ENCODE measurements at regions not wholly inside any gene's neighbourhood (a gene's known extent, or its start where the extent isn't known, plus 50 kb on each side); places are given as distances from the start of the nearest gene placed in this dataset.

DNA sequence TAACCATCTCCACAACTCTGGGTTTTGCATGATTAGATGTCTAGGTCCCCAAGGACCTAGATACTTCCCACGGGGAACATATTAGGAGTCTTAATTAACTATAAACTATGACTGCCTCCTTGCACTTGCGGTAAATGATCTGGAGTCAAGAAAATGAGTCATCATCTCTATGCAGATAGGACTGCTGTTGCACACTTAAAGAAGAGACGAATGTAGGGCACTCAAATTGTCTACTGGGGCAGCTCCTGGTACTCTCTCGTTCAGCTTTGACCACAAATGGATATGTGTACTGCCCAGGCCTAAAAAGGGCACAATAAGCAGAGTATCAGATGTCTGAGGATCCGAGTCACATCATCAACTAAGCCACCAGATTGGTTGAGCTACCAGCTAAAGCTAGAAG lies 1783.4 kb upstream of the AGA start:
- Histone ChIP-seq H2BK120ac (ENCODE audit: low read depth, low read length) (no peak overlapping the region), H3K4me3 (ENCODE audit: insufficient read depth, low read depth, low read length) (no peak overlapping the region), H3K9me3 (ENCODE audit: control insufficient read depth, insufficient read depth, low read length) (peaks cover 3% of the 10 kb centered on the region), H3K79me1 (ENCODE audit: low read depth in 1 of 2, low read length in 2 of 2) (no peaks in the 10 kb centered on the region), H3K56ac (ENCODE audit: extremely low read depth, insufficient read depth, low read length) (no peak overlapping the region), H4K8ac (ENCODE audit: low read depth in 2 of 2, low read length in 2 of 2) (no peak overlapping the region), H3K23ac (ENCODE audit: low read depth, low read length) (no peak overlapping the region), H4K20me1 (ENCODE audit: insufficient read depth, low read length) (no peaks in the 10 kb centered on the region), H3K4me2 (ENCODE audit: low read depth, low read length) (no peak overlapping the region), H2AK9ac (replicated peaks; ENCODE audit: low read depth, low read length, poor library complexity) (no peak overlapping the region), H2AK5ac (ENCODE audit: low read depth, low read length) (no peak overlapping the region), H3K18ac (ENCODE audit: low read depth, low read length) (no peak overlapping the region), H3K27me3 (ENCODE audit: control insufficient read depth, insufficient read depth, low read length) (no peaks in the 10 kb centered on the region), H3K14ac (replicated peaks; ENCODE audit: low read depth, low read length) (no peak overlapping the region), H3K27ac (ENCODE audit: insufficient read depth, low read length) (no peak overlapping the region), H3K36me3 (ENCODE audit: control insufficient read depth, insufficient read depth, low read length) (no peaks in the 10 kb centered on the region), H3K9me1 (ENCODE audit: insufficient read depth, low read length) (no peaks in the 10 kb centered on the region), H2BK20ac (ENCODE audit: low read depth, low read length) (no peak overlapping the region), H4K91ac (ENCODE audit: insufficient read depth, low read depth, low read length) (no peak overlapping the region), H3K9ac (ENCODE audit: low read depth, low read length) (no peak overlapping the region), H2AFZ (replicated peaks; ENCODE audit: low read length, poor library complexity) (no peak overlapping the region), H3K4ac (ENCODE audit: low read depth, low read length) (no peak overlapping the region), H2BK5ac (ENCODE audit: low read depth, low read length, poor library complexity, severe bottlenecking) (no peak overlapping the region), H4K5ac (ENCODE audit: low read depth, low read length) (no peak overlapping the region), H2BK15ac (ENCODE audit: low read depth, low read length) (no peak overlapping the region), H3K4me1 (ENCODE audit: control insufficient read depth, insufficient read depth, low read length) (no peaks in the 10 kb centered on the region)
- ATAC-seq (ENCODE audit: low read depth): no peak
- dilution Hi-C loops (cut with HindIII; ENCODE audit: low sequenced_read_pairs, unreplicated experiment) (no loop called here), in situ Hi-C loops (cut with MboI; ENCODE audit: low sequenced_read_pairs) (no loop called here), intact Hi-C loops (cut with micrococcal nuclease) (no loop called here)
- TF ChIP-seq, protein P1, sequence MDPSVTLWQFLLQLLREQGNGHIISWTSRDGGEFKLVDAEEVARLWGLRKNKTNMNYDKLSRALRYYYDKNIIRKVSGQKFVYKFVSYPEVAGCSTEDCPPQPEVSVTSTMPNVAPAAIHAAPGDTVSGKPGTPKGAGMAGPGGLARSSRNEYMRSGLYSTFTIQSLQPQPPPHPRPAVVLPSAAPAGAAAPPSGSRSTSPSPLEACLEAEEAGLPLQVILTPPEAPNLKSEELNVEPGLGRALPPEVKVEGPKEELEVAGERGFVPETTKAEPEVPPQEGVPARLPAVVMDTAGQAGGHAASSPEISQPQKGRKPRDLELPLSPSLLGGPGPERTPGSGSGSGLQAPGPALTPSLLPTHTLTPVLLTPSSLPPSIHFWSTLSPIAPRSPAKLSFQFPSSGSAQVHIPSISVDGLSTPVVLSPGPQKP (IDR thresholded peaks at IDR 0.05; ENCODE audit: borderline replicate concordance, low read depth, low read length): no peak
- no peak for TF ChIP-seq FOS (IDR thresholded peaks at IDR 0.05; ENCODE audit: low read depth, low read length)
- no peak for TF ChIP-seq MAFK (IDR thresholded peaks at IDR 0.05; ENCODE audit: low read depth, low read length)
- no peak for TF ChIP-seq CEBPB (IDR thresholded peaks at IDR 0.05; ENCODE audit: low read depth, low read length)
- no peak for TF ChIP-seq POLR2A (IDR thresholded peaks at IDR 0.05; ENCODE audit: low read depth, low read length)
- no peak for TF ChIP-seq RAD21 (IDR thresholded peaks at IDR 0.05; ENCODE audit: low read length)
- no peak for TF ChIP-seq MAZ (IDR thresholded peaks at IDR 0.05; ENCODE audit: borderline replicate concordance, low read depth, low read length)
- TF ChIP-seq SMC3 (IDR thresholded peaks at IDR 0.05; ENCODE audit: low read depth, low read length): no peak
- no peak for TF ChIP-seq RCOR1 (IDR thresholded peaks at IDR 0.05; ENCODE audit: insufficient replicate concordance, low read length)
- TF ChIP-seq NFE2L2 (IDR thresholded peaks at IDR 0.05; ENCODE audit: low read depth, low read length): no peak
- no peak for TF ChIP-seq CHD1 (IDR thresholded peaks at IDR 0.05; ENCODE audit: low read depth, low read length)
- TF ChIP-seq, protein P2, sequence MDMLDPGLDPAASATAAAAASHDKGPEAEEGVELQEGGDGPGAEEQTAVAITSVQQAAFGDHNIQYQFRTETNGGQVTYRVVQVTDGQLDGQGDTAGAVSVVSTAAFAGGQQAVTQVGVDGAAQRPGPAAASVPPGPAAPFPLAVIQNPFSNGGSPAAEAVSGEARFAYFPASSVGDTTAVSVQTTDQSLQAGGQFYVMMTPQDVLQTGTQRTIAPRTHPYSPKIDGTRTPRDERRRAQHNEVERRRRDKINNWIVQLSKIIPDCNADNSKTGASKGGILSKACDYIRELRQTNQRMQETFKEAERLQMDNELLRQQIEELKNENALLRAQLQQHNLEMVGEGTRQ (IDR thresholded peaks at IDR 0.05; ENCODE audit: low read depth, low read length): no peak
- no peak for TF ChIP-seq BHLHE40 (IDR thresholded peaks at IDR 0.05; ENCODE audit: low read depth, low read length)
- POLR2A ChIA-PET (ENCODE audit: unreplicated experiment): no interaction called here
- BruUV-seq (replicated peaks): no TSS peak
- peak; percentile 6 for DNase-seq
- CTCF ChIA-PET: no interaction called here
- WGBS, 2 experiments (ENCODE audit: extremely low coverage in 2 of 2, insufficient read length in 1 of 2): no CpG with 5 or more reads among the region's 5 CpGs

Measured in IMR-90 (cell line).